GM20431 (cell line): ENCODE measurements at regions not wholly inside any gene's neighbourhood (a gene's known extent, or its start where the extent isn't known, plus 50 kb on each side); places are given as distances from the start of the nearest gene placed in this dataset.
"Not testable (repeated sequence)": the region's sequence is repeated elsewhere in the genome, so short reads cannot be mapped to it uniquely, and the experiment has no call there.

Source experiments
- in situ Hi-C: fragments of 300-500 bp; cut with MseI, MboI; formaldehyde crosslinking; loops from one replicate; pipeline ENCODE4 v1.15.0; 2020; ENCODE audit warnings: low sequenced_read_pairs; ENCODE audit not compliant: unreplicated experiment

DNA sequence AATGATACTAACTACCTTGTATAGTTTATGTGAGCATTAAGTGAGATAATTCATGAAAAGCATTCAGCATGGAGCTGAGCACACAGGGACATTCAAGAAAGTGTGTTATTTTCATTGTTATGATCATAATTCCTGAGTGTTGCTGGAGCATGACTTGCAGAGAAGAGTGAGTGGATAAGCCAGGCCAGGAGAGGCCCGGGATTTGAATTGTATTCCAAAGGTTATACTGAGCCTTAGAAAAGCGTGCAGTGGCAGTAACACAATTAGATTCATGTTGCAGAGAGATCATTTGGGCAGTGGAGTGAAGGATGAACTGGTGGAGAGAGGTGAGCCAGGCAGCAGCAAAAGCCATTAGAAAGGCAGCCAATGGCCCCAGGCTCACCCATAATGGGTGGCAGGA, 142.9 kb upstream of the SH3BP4 start:
- in situ Hi-C loops, result no loop called here

DNA sequence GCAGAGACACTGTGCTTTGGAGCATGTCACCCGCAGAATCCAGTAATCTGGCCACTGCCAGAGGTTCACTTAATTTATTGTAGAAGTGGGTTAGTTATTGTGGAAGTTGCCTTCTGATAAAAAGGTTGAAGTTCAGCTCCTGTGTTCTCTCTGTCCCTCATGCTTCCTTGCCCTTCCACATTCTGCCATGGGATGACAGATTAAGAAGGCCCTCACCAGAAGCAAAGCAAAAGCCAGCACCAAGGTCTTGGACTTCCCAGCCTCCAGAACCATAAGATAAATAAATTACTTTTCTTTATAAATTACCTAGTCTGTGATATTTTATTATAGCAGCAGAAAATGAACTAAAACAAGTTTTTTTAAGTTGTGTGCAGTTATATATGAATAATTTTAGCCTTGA, 145.0 kb upstream of the SH3BP4 start:
- in situ Hi-C loops, result no loop called here

DNA sequence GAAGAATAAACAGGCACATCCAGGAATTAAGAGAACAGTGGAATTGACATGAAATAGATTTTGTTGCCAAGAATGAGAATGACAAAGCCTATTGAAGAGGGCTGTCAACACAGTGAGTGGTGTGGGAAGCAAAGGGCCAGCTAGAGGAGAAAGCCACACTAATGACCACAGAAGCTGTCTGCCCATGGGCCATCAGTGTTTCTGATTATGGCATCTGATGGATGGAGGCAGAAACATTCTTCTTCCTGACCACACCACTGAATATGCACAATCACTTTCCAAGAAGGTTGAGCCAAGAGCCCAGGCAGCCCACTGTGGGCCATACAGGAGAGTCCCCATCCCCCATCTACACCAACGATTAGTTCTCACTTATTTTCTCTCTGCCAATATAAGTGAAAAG, 146.0 kb upstream of the SH3BP4 start:
- in situ Hi-C loops, result no loop called here

DNA sequence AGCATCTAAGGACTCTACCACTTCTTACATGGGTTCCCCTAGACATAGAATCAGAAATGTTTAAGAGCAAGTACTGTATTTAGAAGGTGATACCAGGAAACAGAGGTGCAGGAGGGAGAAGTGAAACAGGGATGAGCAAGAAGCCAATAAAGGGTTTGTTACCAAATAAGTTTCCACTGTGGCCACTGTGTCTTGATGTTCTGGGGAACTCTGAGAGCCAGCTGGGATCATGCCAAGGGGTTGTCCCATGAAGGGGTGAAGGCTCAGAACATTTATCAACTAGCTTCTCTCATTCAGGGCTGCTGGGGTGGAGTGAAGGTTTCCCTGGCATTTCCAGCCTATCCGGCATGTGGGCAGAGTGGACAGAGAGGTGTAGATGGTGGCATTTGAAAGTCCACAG, 147.1 kb upstream of the SH3BP4 start:
- in situ Hi-C loops, result no loop called here

DNA sequence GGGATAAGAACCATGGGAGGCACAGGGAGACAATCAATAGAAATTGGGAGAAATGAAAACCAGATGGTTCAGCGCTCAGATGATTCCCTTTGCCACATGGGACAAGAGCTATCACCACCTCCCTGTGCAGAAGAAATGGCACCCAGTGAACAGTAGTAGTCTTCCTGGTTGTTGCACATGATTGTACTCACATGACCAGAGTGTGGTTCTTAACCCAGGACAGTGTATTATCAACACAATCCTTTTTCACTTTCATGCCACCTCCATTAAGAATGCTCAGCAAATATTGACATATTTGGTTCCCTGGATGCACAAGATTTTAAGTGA, 149.0 kb upstream of the SH3BP4 start:
- in situ Hi-C loops, result no loop called here

DNA sequence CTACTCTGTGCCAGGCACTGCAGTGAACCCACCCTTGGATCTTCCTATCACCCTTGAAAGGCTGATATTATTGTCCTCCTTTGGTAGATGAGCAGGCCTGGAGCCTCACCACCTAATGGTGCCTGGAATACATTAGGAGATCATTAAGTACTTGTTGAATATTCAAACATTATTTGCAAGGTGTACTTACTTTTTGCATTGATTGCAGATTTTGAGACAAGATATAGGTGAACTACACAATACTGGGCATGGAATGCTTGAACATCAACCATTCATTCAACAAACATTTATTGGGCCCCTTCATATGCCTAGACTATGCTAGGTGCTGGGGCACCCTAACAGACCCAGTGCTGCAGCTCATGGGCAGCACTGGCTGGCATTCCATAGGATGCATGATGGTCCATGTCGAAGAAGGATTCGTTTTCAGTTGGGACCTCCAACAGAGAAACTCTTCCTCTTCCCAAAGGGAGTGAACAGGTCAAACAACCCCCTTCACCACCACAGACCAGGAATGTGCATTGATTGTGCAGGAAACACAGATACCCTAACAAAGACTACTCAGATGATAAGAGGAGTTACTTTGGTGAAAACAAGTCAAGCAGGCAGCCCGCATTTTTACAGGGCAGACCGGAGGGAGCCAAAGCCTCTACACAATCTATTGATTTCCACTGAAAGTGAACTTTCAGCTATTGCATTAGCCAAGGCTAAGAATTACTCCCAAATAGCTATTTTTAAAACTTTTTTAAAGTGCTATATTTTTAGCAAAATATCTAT, 149.6 kb upstream of the SH3BP4 start:
- in situ Hi-C loops, result no loop called here

DNA sequence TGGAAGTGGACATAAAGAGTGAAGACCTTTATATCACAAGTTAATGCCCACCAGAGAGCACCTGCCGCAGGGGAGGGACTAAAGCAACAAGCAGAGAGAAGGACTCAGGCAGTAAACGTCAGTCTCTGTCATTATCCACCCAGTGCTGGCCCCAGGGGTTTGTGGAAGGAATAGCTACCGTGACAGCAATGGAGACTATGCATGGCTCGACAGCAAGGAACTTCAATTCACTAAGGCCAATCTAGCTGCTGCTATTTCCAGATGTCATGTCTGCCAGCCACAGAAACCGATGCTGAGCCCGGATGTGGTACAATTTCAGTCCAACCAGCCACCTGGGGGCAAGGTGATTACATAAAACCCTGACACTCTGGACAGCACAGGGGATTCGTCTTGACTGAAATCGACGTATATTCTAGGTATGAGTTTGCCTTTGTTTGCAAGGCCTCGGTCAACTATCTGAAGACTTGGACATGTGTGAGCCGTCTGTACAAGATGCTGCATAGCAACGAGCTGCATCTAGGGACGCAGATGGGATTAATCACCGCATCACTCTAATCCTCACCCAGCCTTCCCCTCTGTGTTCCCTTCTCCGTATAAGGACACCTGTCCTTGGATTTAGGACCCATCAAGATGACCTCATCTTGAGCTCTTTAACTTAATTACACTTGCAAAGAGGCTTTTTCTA, 154.1 kb upstream of the SH3BP4 start:
- in situ Hi-C loops, result no loop called here

DNA sequence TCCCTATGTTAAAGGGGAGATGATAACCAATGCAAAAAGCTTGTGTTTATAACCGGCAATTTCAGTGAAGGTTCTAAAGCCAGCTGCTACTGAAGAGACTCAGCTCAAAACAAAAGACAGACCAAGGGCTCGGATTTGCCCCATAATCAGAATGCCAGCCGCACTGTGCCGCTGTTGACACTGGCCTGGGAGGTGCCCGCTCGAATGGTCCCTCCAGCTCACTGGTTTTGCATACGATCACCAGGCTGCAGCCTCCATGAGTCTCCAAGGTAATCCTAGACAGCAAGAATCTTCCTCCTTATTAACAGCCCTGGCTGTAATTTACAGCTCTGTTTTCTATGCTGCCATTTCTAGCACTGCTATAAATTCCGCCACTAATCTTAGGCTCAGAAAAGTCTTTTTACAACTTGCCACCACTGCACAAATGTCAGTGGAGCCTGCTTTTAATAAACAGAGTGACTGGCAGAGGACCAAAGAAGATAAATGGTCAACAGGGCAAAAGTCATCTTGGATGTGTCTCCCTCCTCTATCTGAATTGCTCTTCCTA, 155.7 kb upstream of the SH3BP4 start:
- in situ Hi-C loops, result no loop called here

DNA sequence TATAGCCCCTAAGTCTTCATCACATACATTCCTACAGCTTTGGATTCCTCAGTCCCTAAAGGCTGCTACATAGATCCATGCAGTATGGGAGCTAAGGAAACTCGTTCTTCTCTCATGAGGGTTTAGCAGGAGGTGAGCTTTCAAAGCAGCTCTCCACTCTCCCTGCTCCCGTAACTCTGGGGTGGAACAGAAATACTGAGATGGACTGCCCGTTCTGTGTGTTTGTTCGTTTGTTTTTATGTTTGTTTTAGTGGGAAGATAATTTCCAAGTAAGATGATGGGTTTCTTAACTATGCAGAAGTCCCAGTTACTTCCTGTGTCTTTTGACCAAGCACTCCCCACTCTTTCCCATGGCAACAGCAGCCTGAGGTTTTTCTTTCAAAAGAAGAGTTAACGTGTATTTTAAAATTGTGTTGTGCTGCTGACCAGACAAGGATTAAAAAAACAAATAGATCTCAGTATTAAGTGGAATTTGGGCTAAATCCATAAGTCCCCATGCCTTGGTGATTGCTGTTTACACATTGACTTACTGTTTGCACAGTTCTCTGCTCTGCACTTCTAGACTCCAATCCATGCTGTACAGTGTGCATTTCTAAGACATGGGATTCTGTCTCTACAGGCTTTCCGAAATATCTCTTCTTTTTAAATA, 156.4 kb upstream of the SH3BP4 start:
- in situ Hi-C loops, result no loop called here

DNA sequence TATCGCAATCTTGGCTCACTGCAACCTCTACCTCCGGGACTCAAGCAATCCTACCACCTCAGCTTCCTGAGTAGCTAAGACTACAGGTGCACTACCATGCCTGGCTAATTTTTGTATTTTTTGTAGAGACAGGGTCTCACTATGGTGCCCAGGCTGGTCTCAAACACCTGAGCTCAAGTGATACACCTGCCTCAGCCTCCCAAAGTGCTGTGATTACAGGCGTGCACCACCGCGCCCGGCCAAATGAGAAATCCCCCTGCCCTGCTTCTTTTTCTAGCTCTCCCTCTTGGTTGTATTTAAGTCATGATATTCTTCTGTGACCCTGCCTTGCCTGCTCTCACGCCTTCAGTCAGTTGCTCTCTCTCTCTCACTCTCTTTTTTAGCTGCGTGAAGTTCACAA, 157.0 kb upstream of the SH3BP4 start:
- in situ Hi-C loops, result no loop called here

DNA sequence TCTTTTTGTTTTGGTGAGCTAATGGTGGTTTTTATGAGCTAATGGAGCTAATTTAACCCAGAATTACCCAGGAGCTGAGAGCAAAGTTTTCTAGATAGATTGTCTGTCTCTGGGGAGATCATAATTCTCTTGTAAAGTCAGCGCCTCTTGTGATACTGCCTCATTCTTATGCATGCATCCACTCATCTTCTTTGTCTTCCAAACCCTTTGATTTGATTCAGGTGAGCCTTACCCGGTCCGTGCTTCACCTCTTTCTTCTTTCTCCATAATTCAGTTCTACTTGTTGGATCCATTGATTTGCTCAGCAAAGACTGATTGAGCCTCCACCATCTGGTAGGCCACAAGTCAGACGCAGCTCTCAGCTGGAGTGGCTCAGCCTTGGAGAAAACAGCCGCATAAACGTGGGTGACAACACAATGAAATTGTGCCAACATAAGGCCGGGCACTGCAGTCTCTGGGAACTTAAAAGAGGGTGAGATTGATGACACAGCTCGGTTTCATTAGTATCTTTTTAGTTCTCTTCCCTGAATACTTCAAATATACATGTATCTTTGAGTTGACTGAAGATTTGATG, 158.5 kb upstream of the SH3BP4 start:
- in situ Hi-C loops, result no loop called here

DNA sequence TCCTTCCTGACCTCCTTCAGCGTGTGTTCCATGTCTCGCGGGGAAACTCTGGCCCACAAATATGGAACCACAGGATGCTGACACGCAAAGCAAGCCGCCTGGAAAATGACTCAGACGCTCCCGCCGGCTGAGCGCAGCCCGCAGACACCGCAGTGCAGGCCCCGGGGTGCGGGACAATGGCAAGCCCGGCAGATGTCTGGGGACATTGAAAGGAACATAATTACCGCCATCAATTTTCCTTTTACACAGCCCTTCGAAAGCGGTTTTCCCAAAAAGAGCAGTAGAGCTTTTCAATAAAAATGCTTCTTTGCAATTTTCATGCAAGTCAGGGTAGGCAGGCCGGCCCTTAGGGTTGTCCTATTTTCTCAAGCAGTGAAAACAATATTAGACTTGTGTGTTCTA, 159.2 kb upstream of the SH3BP4 start:
- in situ Hi-C loops, result no loop called here

DNA sequence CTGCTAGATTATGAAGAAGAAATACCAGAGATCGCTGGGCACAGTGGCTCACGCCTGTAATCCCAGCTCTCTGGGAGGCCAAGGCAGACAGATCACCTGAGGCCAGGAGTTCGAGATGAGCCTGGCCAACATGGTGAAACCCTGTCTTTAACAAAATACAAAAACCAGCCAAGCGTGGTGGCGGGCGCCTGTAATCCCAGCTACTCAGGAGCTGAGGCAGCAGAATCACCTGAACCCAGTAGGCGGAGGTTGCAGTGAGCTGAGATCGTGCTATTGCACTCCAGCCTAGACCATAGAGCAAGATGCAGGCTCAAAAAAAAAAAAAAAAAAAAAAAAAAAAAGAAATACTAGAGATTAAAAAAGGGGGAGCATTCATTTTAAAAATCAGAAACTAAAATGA, 159.7 kb upstream of the SH3BP4 start:
- in situ Hi-C loops, result not testable (repeated sequence)

DNA sequence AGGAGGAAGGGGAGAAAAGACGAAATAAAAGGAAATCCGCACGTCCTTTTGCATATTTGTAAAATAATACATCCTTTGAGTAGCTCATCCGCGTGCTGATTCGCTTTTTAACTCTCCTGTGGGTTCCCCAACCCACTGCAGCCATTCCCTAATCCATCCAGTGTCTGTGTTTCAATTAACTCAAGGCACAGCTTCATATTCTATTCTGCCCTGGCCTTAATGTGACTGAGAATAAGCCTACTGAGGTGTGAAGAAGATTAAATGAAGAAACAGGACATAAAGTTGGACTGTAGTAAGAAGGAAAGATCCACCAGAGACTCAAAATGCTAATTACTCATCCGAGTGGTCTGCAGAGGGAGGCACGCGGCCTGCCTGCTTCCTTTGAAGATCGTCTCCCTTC, 161.4 kb upstream of the SH3BP4 start:
- in situ Hi-C loops, result no loop called here

DNA sequence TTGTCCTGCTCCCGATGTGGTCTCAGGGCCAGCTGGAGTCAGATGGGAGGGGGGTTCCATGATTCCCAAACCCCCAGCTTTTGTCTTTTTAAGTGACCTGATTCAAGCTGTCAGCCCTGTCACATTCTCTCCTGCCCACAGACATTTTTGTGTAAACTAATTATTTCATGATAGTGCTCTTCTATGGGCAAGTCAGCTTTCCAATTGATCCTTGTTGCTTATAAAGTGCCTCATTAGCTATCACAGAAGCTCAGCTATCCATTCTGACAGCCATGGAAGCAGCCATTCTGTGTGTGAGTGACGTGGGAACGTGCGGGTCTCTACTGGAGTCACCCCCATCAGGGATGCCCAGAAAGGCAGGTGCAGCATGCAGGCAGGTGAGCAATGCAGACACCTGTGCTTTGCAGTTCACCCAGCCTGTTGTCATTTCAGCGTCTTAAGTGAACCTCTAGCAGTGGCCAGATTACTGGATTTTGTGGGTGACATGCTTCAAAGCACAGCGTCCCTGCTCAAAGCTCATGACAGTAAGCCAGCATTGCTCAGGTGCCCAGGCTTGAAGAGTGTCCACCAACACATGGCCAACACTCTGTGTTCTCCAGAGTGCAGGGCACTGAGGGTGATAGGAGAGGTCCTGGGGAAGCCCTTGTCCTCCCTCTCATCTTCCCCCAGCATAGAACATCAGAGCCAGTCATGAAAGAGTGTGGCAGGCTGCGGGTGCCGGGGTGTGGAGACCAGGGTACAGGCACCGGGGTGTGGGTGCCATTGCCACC, 162.1 kb upstream of the SH3BP4 start:
- in situ Hi-C loops, result no loop called here

DNA sequence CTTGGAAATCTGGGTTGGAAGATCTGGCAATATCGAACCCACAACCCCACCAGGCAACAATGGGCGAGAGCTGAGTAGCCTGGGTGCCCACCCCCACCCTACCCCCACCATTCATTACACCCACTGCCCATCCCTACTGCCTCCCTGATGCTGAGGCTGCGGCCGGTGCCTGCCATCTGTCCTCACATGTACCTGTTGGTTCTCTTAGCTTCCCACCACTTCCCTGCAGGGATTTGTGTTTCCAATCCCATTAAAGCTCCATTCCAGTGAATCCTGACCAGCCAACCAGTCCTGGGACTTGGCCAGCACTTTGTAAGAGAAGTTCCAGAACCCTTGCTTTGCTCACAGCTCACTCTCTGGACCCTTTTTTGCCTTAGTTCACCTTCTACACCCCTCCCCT, 163.0 kb upstream of the SH3BP4 start:
- in situ Hi-C loops, result no loop called here

DNA sequence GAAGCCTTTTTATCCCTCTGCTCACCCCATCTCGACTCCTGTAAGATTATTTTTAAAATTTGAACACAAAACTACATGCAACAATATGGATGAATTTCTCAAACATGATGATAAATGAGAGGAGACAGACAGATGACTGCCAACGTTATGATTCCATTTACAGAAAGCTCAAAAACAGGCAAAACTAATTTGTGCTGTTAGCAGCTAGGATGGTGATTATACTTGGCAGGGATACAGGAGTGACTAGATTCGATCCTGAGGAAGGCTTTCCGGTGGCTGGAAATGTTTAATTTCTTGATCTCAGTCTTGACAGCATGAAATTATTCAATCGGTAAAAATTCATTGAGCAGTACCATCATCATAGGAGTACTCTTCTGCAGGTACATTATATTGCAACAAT, 163.4 kb upstream of the SH3BP4 start:
- in situ Hi-C loops, result no loop called here

DNA sequence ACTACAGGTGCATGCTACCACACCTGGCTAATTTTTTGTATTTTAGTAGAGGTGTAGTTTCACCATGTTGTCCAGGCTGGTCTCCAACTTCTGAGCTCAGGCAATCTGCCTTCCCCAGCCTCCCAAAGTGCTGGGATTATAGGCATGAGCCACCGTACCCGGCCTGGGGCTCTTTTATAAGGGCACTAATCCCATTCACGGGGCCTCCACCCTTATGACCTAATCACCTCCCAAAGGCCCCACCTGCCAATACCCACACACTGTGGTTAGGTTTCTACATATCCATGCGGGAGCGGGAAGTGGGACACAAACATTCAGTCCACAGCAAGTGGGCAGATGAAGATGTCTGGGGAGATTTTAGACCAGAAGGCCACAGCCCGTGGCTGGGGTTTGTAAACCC, 164.7 kb upstream of the SH3BP4 start:
- in situ Hi-C loops, result no loop called here

DNA sequence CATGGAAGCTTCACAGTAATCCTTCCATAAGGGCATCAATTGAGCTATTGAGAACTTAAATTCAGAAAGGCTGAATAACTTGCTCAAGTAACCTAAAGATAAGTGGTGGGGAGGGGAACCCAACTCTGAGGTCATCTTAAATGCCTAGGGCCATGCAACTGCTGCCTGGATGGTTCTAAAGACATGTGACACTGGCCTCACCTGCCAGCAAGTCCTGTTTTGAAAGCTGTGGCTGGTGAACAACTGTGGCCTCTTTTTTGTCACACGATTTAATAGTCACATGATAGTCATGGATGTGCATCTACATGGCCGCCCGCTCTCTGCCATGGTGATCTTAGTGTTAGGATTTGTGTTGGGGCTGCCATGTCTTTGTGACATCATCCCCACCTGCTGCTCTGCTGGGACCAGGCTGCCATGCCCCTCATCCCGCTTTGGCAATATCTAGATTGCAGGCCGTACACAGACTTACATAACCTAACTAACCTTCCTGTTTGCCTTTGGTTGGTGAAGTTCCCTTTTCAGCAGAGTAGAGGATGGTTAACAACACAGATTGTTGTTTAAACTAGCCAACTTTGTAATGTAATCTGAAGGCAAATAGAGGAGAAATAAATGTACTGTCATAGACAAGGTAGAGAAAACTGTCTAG, 177.9 kb upstream of the SH3BP4 start:
- in situ Hi-C loops, result no loop called here

DNA sequence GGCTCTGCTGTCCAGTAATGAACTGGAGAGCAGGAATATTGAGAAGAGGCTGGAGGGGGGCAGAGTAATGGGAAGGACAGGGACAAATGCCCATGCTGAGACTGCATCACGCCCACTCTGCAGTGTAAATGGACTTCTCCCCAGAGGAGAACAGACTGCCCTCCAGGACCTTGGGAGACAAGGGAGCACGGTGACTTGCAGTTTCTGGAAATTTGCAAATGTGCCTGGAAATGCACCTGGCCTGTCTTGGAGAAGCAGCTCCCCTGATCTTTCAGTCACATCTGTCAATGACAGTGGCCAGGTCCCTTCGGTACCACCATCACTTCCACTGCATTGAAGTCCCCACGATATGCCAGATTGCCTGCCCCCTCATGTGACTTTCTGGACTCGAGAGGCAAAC, 178.7 kb upstream of the SH3BP4 start:
- in situ Hi-C loops, result no loop called here
